GM10266 (cell line): ENCODE measurements at regions not wholly inside any gene's neighbourhood (a gene's known extent, or its start where the extent isn't known, plus 50 kb on each side); places are given as distances from the start of the nearest gene placed in this dataset.

Source experiments
- DNase-seq: peaks from one replicate; pipeline ENCODE4 v3.0.0; 2012; ENCODE audit errors: extremely low spot score
- TF ChIP-seq, protein P1 (sequence below): IDR thresholded peaks from 2 replicates; pipeline ENCODE4 v1.5.1; 2012; ENCODE audit warnings: mild to moderate bottlenecking, low read depth; ENCODE audit not compliant: control insufficient read depth, insufficient read depth; ENCODE audit errors: missing control alignments

DNA sequence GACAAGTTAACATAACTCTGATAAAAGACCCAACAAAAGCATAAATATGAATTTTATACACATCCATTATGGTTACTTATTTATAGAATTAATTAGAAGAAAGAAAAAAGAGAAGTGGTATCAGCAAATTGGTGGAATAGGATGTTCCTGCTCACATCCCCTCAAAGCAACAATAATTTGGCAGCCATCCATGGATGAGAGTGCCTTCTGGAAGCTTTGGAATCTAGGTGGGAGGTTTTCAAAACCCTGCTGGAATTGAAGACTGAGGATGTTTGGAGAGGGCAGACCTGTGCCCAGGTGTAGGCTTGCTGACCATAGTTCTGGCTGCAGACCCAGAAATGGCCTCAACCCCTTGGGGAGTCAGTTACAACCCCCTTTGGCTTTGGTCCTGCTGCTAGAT, 91.2 kb downstream of the EDEM1 start:
- TF ChIP-seq, protein P1, sequence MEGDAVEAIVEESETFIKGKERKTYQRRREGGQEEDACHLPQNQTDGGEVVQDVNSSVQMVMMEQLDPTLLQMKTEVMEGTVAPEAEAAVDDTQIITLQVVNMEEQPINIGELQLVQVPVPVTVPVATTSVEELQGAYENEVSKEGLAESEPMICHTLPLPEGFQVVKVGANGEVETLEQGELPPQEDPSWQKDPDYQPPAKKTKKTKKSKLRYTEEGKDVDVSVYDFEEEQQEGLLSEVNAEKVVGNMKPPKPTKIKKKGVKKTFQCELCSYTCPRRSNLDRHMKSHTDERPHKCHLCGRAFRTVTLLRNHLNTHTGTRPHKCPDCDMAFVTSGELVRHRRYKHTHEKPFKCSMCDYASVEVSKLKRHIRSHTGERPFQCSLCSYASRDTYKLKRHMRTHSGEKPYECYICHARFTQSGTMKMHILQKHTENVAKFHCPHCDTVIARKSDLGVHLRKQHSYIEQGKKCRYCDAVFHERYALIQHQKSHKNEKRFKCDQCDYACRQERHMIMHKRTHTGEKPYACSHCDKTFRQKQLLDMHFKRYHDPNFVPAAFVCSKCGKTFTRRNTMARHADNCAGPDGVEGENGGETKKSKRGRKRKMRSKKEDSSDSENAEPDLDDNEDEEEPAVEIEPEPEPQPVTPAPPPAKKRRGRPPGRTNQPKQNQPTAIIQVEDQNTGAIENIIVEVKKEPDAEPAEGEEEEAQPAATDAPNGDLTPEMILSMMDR: no peak
- no peak for DNase-seq

DNA sequence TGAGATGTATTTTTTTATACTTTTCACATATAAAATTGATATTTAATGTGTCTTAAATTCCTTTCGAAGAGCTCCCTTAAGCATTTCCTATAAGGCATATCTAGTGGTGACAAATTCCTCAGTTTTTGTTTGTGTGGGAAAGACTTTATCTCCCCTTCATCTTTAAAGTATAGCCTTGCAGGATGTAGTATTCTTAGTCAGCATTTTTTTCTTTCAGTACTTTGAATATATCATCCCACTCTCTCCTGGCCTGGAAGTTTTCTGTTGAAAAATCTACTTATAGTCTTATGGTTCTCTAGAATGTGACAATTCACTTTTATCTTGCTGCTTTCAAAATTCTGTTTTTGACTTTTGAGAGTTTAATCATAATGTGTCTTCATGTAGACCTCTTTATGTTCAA, 95.2 kb downstream of the EDEM1 start:
- TF ChIP-seq, protein P1: no peak

DNA sequence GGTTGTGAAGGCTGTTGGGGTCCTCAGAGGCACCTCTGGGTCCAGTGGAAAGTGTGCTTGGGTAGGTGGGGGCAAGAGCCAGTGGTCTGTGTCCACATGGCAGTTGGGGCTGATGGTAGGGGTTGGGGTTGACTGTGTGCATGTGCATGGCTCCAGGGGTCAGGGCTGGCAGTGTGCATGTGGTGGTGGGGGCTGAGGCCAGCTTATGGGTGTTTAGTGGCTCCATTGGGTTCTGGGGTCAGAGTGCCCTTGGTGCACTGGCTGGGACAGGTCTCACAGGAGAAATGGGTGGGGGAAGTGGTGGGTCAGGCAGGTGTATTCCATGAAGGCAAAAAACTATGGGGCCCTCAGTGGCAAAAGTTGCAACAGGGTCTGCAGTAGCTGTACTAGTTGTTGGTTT, 97.9 kb downstream of the EDEM1 start:
- DNase-seq: no peak

More for the DNA sequence above, 95.2 kb downstream of the EDEM1 start:
- DNase-seq: no peak

DNA sequence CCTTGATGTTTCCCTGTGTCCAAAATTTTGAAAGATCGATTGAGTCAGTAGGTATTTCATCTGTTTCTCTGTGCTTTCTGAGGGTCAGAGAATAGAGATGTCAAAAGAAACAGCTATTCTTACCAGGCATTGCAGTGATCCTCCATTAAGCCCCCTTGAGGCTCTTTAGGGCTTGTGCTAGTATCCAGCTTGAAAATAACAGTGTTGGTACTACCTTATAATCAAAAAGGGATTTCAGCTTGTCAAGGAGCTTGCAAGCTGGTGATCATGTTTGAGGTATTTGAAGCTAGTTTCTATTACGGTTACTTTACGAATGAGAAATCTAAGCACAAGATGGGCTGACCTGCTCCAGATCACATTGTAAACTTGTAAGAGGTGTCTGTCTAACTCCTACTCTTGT, 103.4 kb downstream of the EDEM1 start:
- no peak for DNase-seq
- TF ChIP-seq, protein P1: no peak

More for the DNA sequence above, 97.9 kb downstream of the EDEM1 start:
- TF ChIP-seq, protein P1: no peak

DNA sequence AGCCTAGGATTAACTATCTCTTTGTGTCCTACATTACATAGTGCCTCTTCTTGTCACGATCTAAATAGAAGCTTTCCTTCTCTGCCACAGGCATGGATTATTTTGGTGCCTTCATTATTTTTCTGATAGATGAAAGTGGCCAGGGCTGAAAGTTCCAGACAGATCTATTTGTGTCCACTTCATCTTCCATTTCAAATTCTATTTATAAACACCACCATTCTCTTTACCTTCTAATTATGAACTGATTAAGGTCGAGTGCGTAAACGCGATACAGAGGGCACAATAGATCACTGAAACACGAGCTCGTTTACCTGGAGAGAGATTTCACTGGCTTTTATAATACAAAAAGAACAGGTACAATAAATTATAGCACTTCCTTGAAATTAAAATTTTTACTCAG, 105.0 kb downstream of the EDEM1 start:
- TF ChIP-seq, protein P1: no peak
- DNase-seq: no peak

DNA sequence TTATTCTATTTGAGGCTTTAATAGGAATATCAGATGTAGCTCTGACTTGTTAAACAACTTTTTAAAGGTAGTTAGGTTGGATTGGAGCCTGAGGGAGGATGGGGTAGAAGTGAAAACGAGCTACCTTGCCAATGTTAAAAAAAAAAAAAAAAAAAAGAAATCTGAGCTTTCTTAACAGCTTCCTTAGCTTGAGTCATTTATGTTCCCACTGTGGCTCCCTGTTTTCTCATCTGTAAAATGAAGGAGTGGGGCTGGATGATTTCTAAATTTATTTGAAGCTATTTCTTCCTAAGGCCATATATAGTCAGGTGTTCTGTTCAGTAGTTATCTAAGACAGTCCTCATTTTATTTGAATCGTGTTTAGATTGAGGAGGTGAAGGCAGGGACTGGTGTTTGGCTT, 105.7 kb downstream of the EDEM1 start:
- TF ChIP-seq, protein P1: no peak
- no peak for DNase-seq

DNA sequence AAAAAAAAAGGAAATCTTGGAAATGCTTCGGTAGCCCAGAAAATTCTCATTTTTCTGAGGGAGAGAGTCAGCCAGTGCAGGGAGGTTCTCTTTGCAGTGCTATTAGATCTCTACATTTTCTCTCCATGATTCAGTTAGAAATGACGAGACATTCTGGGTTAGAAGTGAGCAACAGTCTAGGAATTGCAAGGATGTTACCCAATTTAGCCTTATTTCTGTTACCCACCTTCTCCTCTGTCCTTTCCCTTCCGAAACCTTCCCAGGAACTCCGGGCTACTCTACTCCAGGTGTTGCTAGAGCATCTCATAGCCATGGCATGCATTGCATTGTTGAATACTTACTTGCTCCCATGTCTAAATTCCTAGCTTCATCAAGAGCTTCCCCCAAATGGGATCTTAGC, 106.8 kb downstream of the EDEM1 start:
- no peak for DNase-seq
- TF ChIP-seq, protein P1: no peak

DNA sequence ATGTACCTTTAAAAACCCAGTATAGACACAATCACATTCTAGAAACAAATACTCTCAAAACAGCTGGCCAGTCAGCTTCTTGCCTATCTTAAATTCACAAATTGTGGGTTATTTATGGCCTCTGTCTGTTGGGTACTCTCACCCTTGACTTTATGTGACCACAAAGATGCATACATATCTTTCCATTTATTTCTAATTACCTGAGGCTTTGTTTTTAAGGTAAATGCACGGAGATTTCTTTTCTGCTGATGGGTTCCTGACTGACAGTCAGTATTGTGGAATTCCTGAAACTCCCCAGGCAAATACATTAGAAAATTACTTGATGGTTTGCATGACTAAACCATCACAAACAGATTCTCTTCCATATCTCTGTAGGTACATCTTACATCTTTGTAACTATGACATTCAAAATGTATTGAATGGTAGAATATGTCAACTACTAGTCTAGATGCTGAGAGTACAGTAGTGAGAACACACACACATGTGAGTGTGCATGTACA, 107.7 kb downstream of the EDEM1 start:
- TF ChIP-seq, protein P1: no peak
- DNase-seq: no peak
